Stimulated activated CD8-positive, alpha-beta memory T cell treated with anti-CD3 and anti-CD28 coated beads, Interleukin-7, amount 100 ng/mL, for 24 hours (primary cell): ENCODE measurements at regions not wholly inside any gene's neighbourhood (a gene's known extent, or its start where the extent isn't known, plus 50 kb on each side); places are given as distances from the start of the nearest gene placed in this dataset.
"Not testable (repeated sequence)": the region's sequence is repeated elsewhere in the genome, so short reads cannot be mapped to it uniquely, and the experiment has no call there.

ENCODE experiments used
- DNase-seq: peaks from one replicate; pipeline ENCODE4 v3.0.0-alpha.2; 2020; ENCODE audit warnings: low read depth

DNA sequence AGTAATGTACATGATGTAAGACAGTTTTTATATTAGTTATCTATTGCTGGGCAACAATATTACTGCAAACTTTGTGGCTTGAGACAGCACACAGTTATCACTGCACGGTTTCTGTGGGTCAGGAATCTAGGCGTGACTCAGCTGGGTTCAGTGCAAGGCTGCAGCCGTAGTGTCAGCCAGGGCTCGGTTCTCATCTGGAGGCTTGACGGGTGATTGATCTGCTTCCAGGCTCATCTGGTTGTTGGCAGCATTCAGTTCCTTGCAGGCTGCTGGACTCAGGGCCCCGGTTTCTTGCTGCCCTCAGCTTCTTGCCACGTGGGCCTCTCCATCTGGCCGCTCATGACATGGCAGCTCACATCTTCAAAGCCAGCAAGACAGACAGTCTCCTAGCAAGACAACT lies 197.7 kb upstream of the EEF2KMT start:
- not testable (repeated sequence) for DNase-seq

DNA sequence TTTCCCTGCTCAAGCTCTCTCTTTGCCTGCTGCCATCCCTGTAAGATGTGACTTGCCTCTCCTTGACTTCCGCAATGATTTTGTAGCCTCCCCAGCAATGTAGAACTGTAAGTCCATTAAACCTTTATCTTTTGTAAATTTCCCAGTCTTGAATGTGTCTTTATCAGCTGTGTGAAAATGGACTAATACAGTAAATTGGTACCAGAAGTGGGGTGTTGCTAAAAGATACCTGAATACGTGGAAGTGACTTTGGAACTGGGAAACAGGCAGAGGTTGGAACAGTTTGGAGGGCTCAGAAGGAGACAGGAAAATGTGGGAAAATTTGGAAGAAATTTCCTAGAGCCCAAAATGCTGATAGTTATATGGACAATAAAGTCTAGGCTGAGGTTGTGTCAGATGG lies 184.6 kb upstream of the EEF2KMT start:
- DNase-seq = not testable (repeated sequence)

DNA sequence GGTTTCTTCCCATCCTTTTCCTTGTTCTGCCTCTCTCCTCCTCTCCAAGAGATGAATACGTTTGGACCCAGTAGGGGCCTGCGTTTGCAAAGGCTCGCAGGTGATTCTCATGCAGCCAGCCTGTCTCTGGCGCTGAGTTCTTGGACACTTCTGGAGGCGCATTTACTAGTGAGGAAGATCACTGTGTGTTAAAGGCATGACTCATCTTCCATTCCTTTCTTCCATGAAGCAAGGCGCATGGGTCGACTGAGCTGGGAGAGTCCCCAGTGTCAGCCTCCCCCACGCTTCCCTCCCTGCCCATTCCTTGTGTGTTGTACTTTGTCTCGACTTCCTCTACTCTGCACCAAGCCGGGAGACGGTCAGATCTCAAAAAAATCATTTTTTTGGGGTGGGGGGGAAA lies 159.9 kb upstream of the EEF2KMT start:
- no peak for DNase-seq

DNA sequence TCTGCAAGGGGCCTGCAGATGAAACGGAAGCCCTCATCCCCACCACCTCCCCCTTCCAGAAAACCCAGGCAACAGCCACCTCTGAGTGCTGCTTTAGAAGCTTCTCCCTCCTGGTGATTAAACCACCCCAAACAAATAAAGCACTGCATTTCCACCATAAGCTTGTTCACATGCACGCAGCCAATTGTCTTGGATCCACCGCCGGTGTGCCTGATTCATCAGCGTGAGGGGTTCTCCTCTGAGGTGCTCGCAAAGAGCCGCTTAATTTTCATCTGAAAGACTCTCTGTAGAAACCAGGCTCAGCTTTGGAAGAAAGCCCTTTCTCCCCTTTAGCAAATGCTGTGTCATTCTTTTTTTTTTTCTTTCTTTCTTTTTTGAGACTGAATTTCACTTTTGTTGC lies 155.2 kb upstream of the EEF2KMT start:
- DNase-seq = no peak

DNA sequence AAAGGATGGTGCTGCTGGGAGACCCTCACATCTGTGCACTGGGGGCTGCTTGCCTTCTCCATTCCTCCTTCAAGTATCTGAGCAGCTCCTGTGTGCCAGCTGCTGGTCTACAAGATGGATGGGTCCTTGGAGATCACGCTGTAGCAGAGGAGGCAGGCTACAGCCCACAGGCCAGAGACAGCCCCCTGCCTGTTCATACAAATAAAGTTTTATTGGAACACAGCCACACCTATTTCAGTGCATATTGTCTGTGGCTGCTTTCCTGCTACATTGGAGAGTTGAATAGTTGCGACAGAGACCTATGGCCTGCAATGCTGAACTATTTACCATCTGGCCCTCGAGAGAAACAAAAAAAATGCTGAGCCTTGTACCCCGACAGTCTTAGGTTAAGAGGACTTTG lies 149.8 kb upstream of the EEF2KMT start:
- not testable (repeated sequence) for DNase-seq

DNA sequence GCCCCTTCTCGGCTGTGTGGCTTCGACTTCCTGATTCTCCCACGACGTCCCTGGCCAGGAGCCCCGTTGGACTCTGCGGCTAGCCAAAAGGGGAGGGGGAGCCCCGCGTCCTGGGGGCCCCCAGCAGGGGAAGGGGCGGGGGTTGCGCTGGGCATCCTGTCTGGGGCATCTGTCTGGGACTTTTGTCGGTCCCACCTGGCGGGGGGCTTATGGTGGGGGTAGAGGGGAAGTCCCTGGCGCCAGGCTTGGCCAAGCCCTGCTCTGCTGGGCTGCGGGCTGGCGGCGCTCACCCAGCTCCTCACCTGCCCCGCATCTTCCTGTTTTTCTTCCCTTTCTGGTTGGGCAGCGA lies 142.7 kb upstream of the EEF2KMT start:
- DNase-seq = not testable (repeated sequence)

DNA sequence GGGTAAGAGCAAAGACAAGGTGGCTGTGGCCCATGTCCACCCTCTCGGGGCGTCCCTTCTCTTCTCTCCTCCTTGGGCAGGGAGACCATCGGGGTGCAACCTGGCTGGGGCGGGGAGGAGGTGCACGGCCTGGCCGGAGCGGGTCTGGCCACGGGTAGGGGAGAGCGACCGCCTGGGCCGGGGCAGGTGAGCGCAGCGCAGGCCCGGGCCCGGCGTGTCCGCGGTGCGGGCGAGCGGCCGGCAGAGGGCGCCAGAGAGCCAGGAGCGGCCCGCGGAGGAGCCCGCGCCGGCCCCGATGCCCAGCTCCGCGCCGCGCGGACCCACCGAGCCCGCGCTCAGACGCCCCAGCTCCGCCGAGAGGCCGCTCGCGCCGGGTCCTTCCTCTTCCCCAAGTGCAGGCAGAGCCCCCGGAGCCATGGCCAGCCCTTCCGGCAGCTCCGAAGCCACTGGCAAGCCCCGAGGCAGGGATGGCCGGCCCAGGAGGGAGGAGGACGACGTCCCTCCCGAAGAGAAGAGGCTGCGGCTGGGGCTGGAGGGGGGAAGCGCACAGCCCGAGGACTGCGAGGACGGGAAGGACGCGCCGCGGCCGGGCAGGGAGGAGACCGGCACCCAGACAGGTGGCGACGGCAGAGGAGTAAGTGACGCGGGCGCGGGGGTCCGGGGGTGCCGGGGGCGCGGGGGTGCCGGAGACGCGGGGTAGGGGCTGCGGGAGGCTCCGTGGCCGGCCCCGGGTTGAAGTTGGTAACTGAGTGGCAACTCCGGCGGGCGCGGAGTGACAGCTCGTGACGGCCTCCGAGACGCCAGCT lies 142.1 kb upstream of the EEF2KMT start:
- DNase-seq = peak; percentile 15

DNA sequence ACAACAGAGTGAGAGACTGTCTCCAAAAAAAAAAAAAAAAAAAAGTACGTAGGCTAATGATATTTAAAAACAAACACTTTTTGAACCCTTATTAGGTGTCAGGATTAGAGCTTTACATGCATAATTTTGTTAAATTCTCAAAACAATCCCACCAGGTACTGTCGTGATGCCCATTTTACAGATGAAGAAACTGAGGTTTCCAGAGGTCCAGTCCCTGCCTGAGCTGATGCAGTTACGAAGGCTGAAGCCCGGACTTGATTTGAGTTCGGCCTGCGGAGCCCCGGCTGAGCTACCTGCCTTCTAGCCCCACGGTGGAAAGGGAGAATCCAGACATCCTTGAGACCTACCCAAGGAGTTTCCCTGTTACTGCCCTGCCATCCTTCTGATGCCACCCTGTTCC lies 137.5 kb upstream of the EEF2KMT start:
- DNase-seq = no peak

DNA sequence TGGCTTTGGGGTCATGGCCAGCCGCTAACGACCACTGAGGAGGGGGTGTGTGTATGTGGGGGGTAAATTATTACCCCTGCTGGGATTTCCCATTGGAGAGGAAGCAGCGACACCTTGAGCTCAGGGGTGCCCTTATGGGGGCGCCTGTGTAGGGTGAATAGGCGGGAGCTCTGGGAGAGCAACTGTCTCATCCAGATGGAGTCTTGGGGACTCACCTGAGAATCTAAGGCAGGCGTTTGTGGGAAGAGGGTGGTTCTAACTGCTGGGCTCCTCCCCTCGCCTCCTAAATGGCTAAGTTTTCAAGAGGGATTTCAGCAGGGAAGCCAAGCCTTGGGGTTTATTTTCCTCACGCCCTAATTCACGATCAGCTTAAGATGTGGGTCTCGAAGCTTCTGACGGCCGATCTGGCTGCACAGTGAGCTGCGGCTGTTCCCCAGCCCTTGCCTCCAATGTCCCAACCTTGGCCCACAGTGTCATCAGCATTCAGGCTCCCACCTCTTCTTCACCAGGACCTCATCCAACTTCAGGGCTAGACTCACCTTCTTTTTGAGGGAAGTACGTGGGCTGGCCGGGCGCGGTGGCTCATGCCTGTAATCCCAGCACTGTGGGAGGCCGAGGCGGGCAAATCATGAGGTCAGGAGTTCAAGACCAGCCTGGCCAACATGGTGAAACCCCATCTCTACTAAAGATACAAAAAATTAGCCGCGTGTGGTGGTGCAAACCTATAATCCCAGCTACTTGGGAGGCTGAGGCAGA lies 136.9 kb upstream of the EEF2KMT start:
- no peak for DNase-seq

DNA sequence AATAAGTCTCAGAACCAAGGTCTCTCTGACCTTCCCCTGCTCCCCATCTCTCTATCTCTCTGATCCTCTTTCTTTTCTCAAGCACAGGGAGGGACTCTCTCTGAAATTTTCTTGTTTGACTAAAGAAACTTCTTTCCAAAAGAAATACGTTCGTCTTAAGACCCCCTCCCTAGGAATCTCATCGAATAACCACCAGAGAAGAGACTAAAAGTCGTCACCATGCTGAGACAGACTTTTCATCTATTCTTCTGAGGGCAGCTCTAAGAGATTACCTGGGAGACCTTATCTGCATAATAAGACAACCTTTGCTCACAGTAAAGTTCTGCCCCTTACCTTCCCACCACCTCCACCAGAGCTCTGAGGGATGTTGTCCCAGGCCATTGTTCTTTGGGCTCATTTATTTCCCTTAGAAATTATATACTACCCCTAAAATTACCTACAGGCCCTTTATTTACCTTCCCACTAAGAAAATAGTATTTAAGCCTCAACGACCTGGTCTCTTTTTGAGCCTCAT lies 133.7 kb upstream of the EEF2KMT start:
- no peak for DNase-seq

DNA sequence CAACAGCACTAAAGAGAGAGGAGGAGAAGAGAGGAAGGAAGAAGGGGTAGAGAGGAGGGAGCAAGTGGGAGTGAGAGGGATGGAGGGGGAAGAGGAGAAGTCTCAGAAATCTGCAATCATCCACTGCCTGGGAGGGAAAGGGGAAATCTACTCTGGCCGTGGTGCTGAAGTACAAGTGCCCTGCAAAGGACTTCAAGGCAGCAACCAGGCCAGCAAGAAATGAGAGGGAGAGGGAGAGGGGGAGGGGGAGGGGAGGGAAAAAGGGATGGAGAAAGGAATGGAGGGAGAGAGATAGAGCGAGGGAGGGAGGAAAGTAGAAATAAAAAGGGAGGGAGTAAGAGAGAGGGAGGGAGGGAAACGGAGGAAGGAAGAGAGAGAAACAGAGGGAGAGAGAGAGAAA lies 130.8 kb upstream of the EEF2KMT start:
- DNase-seq = no peak

DNA sequence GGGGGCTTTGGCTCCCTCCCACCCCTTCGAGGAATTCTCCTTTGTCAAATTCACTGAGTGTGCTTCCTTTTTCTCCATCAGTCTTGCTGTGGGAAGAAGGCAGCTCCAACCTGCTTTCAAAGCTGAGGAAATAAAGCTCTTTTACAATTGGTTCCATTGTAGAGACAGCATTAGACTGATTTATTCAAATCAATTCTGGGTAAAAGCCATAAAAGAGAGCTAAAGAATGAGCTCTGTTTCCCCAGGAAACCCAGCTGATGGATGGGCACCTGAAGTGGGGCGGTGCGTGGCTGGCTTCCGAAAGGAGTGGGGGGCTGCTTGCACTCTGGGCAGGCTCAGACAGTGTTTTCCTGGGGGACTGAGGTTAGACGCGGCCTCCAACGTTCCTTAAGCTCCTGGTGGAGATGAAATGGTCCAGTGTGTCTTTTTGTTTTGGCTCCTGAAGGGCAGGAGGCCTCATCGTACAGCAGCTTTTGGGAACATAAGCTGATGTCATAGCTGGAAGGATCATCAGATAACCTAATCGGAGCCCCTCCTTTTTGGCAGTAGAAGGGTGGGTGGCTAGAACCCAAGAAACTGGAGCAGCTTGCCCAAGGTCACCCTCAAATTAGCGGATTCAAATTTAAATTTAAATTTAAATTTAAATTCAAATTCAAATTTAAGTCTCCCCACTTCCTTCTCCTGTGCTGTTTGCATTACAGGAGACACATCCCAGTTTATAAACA lies 128.5 kb upstream of the EEF2KMT start:
- DNase-seq = no peak

DNA sequence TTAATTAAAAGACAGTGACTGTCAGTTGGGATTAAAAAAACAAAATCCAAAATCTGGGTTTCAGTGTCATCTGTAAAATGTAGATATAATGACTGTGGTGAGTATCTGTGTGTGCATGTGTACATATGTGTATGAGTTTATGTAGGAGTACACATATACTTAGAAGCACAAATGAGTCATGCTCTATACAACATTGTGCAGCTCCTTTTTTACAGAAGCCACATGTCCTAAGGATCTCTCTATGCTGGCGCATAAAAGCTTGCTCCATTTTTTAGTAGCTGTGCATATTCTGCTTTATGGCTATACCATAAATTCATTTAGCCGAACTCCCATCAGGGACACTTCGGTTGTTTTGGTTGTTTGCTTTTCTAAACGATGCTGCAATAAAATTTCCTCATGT lies 125.2 kb upstream of the EEF2KMT start:
- DNase-seq = no peak

DNA sequence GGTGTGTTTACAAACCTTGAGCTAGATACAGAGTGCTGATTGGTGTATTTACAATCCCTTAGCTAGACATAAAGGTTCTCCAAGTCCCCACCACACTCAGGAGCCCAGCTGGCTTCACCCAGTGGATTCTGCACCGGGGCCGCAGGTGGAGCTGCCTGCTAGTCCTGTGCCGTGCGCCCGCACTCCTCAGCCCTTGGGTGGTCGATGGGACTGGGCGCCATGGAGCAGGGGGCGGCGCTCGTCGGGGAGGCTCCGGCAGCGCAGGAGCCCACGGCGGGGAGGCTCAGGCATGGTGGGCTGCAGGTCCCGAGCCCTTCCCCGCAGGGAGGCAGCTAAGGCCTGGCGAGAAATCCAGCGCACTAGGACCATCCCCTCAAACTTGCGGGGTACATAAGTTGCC lies 124.2 kb upstream of the EEF2KMT start:
- DNase-seq = not testable (repeated sequence)

DNA sequence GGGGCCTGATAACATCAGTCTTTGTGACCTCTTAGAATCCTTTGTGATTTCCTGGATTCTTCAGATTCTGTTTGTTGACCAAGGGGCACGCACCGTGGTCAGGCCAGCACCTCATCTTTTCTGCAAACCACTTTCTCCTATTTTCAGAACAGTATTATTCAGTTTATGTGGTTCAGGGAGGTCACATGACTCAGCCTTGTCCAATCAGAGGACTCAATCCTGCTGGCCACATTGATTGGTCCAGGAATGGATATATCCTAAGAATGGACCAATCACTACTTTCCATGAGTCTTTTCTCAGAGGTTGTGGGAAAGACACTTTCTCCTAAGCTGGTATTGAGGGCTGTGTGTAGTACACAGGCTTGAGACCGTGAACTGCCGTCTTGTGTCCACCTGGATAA lies 123.1 kb upstream of the EEF2KMT start:
- no peak for DNase-seq

DNA sequence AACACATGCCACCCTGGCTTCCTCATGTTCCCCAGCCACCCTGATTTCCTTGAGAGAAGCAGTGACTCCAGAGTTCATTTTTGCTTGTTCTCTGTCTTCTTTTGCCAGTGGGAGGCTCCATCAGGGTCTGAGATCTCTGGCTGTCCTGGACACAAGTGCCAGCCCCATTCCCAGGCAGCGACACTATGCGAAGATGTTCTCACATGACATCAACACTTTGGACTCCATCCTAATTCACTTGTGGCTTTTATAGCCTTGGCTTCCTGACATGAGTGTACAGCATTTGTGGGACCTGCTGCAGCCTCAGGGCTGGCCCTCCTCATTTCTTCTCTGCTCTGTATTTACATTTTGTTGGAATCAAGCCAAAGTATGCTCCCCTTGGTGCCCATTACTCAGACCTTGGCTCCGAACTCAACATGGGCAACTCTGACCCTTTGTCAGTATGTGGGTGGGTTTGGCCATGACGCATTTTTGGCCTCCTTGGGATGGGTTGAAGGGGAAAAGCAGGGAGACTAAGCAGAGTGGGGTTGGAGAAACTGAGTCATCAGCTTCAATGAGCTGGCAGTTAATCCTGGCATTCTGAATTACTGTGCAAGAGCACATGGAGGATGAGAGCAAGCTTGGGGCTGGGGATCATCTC lies 119.0 kb upstream of the EEF2KMT start:
- DNase-seq = no peak

DNA sequence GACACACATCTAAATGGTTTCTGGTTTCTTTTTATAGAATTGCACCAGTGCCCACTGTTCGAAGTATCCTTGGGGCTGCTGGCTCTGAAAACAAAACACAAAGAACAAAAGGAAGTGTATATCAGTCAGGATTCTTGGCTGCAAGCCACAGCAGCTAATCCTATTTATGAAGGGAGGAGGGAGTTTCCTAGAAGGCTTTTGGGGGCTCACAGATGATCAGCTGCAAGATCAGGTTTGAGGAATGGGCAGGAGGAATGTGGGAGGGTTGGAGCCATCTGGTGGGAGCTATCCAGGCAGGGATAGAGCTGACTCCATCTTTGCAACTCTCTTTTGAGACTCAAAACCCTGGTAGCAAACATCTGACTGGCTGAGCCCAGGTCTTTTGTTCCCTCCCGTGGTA lies 118.3 kb upstream of the EEF2KMT start:
- DNase-seq = no peak

DNA sequence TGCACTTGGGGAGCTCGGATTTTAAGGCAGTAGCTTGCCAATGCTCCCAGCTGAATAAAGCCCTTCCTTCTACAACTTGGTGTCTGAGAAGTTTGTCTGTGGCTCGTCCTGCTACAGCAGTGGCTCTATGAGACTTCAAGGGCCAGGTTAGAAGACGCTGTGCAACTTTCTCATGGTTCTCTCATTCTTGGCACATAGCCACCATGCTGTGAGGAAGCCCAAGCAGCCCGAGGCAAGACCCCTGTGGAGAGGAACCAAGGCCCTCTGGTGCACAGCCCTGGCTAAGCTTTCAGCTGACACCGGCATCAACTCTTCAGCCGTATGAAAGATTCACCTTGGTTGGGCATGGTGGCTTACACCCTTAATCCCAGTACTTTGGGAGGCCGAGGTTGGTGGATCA lies 116.9 kb upstream of the EEF2KMT start:
- no peak for DNase-seq

DNA sequence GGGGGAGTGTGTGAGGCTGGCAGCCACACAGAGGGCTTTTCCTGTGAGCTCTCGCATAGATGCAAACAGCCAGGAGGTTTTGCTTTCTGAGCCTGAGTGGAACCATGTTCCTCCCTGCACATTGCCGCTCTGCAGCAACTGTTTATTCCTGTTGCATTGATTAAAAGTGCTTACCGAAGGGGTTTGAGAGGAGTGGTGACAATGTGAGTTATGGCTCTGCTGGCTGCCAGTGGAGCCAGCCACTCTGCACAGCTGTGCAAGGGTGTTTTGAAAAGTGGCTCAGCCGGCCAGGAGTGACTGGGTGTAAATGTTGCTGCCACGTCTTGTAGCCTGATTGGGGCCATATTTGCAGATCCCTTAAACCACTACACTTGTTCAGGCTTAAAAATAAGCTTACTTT lies 114.9 kb upstream of the EEF2KMT start:
- not testable (repeated sequence) for DNase-seq

DNA sequence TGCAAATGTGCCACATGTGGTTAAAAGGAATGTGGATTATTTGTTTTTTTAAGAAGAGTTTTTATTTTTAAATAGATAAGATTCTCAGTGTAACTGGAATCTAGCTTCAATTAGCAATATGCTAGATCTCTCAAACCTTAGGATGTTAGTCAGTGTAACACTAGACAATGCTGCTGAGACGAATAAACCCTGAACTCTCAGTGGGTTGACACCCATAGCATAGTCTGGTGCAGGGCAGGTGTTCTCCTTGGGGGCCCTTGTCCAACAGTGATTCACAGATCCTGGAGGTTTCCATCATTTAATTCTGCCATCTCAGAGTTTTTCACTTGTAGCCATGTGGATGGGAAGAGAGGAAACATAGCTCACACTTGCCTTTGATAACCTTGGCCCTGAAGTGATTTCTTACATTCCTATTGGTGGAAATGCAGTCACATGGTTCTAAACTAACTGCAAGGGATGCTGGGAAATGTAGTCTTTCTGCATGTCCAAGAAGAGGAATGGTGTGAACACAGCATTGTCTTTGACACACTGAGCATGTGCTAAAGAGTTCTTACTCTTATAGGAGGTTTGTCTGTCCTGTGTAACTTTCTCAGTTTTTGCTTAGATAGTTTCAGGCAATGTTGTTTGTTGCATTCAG lies 110.4 kb upstream of the EEF2KMT start:
- not testable (repeated sequence) for DNase-seq

DNA sequence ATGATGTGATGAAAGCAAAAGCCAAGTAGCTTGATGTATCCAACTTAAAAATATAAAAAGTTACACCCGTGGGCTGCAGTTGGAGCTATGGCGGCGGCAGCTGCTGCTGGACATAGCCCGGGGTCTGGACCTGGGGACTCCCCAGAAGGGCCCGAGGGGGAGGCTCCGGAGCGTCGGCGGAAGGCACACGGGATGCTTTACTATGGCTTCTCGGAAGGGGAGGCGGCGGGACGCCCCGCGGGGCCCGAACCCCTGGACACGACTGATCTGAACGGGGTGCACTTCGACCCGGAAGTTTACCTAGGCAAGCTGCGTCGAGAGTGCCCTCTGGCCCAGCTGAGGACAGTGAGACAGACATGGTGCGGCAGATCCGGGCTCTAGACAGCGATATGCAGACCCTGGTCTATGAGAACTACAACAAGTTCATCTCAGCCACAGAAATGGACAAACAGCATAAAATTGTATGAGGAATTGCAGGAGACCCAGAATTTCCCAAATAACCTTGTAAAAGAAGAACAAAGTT lies 109.5 kb upstream of the EEF2KMT start:
- no peak for DNase-seq
